Loucy (cell line): ENCODE measurements at regions not wholly inside any gene's neighbourhood (a gene's known extent, or its start where the extent isn't known, plus 50 kb on each side); places are given as distances from the start of the nearest gene placed in this dataset.

Experiments used
- H2AFZ ChIP-seq: fragments of 200-600 bp; sonication (generic); 2 replicates; pipeline ENCODE4 v1.6.0; 2016; ENCODE audit warnings: antibody characterized with exemption, mild to moderate bottlenecking, low read length, moderate library complexity
- H3F3A ChIP-seq: fragments of 200-600 bp; 2 replicates; pipeline ENCODE4 v1.6.0; 2016; ENCODE audit warnings: antibody characterized with exemption, low read depth, mild to moderate bottlenecking
- H3K27me3 ChIP-seq: fragments of 200-600 bp; sonication (generic); 2 replicates; pipeline ENCODE4 v1.6.1; 2014; ENCODE audit warnings: low read length, mild to moderate bottlenecking; ENCODE audit not compliant: insufficient read depth, poor library complexity, severe bottlenecking
- H3K36me3 ChIP-seq: fragments of 200-600 bp; sonication (generic); 2 replicates; pipeline ENCODE4 v1.6.1; 2016; ENCODE audit warnings: low read length; ENCODE audit not compliant: insufficient read depth
- H3K4me1 ChIP-seq: fragments of 200-600 bp; sonication (generic); 2 replicates; pipeline ENCODE4 v1.5.1; 2014; ENCODE audit warnings: low read length, mild to moderate bottlenecking; ENCODE audit not compliant: insufficient read depth, poor library complexity, severe bottlenecking
- H3K4me2 ChIP-seq: fragments of 200-600 bp; sonication (generic); 2 replicates; pipeline ENCODE4 v1.6.0; 2014; ENCODE audit warnings: antibody characterized with exemption, low read length, low read depth, mild to moderate bottlenecking; ENCODE audit not compliant: poor library complexity, severe bottlenecking
- H3K4me3 ChIP-seq: fragments of 200-600 bp; sonication (generic); 2 replicates; pipeline ENCODE4 v1.5.1; 2014; ENCODE audit warnings: low read length, mild to moderate bottlenecking, mixed read lengths; ENCODE audit not compliant: poor library complexity, severe bottlenecking
- H3K79me2 ChIP-seq: fragments of 200-600 bp; sonication (generic); 2 replicates; pipeline ENCODE4 v1.6.1; 2014; ENCODE audit warnings: low read length; ENCODE audit not compliant: insufficient read depth
- H3K9ac ChIP-seq: fragments of 200-600 bp; sonication (generic); 2 replicates; pipeline ENCODE4 v1.6.0; 2014; ENCODE audit warnings: mild to moderate bottlenecking, low read depth, low read length, moderate library complexity; ENCODE audit not compliant: poor library complexity, severe bottlenecking
- H3K9me2 ChIP-seq: fragments of 200-600 bp; sonication (generic); replicated peaks from 2 replicates; pipeline ENCODE4 v1.6.1; 2016; ENCODE audit warnings: low read depth, low read length, mixed read lengths
- H3K9me3 ChIP-seq: fragments of 200-600 bp; sonication (generic); 2 replicates; pipeline ENCODE4 v1.6.1; 2014; ENCODE audit warnings: mild to moderate bottlenecking, antibody characterized with exemption, low read length, low read depth; ENCODE audit not compliant: insufficient read depth
- H4K20me1 ChIP-seq: fragments of 200-600 bp; sonication (generic); 2 replicates; pipeline ENCODE4 v1.6.0; 2014; ENCODE audit warnings: antibody characterized with exemption, low read length, mild to moderate bottlenecking; ENCODE audit not compliant: insufficient read depth, poor library complexity, severe bottlenecking
- EZH2phosphoT487 ChIP-seq: fragments of 200-600 bp; IDR thresholded peaks from 2 replicates; pipeline ENCODE4 v1.6.1; 2018; ENCODE audit warnings: antibody characterized with exemption, mild to moderate bottlenecking, moderate library complexity, borderline replicate concordance
- TF ChIP-seq, protein P1 (sequence below): fragments of 200-600 bp; sonication (generic); conservative IDR thresholded peaks from 2 replicates; pipeline ENCODE4 v1.5.1; 2014; ENCODE audit warnings: mild to moderate bottlenecking, antibody characterized with exemption, low read length

DNA sequence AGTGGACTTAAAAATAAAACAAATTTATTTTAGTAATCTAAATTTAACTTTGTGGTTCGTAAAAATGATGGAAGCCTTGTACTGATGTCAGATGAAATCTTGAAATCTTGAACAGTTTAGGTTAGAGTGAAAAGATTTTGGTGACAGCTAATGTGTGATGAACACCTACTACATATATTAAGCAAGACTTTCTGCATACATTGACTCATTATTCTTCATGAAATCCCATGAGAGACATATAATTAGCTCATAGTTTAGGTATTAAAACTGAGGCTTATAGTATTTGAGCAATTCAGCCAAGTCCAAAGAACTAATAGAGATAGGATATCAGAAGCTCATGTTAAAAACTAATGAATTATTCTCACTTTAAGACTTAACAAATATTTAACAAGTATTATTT, 66.9 kb upstream of the PCDH7 start:
- no peaks in the 10 kb centered on the region for H3K4me1 ChIP-seq
- no peak overlapping the region for H3K9ac ChIP-seq
- no peaks in the 10 kb centered on the region for H3K27me3 ChIP-seq
- no peaks in the 10 kb centered on the region for H3K9me3 ChIP-seq
- no peaks in the 10 kb centered on the region for H3K79me2 ChIP-seq
- H3K4me3 ChIP-seq = no peak overlapping the region
- H3K4me2 ChIP-seq = no peak overlapping the region
- H3K36me3 ChIP-seq = no peaks in the 10 kb centered on the region
- TF ChIP-seq, protein P1, sequence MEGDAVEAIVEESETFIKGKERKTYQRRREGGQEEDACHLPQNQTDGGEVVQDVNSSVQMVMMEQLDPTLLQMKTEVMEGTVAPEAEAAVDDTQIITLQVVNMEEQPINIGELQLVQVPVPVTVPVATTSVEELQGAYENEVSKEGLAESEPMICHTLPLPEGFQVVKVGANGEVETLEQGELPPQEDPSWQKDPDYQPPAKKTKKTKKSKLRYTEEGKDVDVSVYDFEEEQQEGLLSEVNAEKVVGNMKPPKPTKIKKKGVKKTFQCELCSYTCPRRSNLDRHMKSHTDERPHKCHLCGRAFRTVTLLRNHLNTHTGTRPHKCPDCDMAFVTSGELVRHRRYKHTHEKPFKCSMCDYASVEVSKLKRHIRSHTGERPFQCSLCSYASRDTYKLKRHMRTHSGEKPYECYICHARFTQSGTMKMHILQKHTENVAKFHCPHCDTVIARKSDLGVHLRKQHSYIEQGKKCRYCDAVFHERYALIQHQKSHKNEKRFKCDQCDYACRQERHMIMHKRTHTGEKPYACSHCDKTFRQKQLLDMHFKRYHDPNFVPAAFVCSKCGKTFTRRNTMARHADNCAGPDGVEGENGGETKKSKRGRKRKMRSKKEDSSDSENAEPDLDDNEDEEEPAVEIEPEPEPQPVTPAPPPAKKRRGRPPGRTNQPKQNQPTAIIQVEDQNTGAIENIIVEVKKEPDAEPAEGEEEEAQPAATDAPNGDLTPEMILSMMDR = no peak
- TF ChIP-seq EZH2phosphoT487 = no peak
- no peak overlapping the region for H2AFZ ChIP-seq
- no peaks in the 10 kb centered on the region for H3F3A ChIP-seq
- H3K9me2 ChIP-seq = no peaks in the 10 kb centered on the region
- H4K20me1 ChIP-seq = no peaks in the 10 kb centered on the region

DNA sequence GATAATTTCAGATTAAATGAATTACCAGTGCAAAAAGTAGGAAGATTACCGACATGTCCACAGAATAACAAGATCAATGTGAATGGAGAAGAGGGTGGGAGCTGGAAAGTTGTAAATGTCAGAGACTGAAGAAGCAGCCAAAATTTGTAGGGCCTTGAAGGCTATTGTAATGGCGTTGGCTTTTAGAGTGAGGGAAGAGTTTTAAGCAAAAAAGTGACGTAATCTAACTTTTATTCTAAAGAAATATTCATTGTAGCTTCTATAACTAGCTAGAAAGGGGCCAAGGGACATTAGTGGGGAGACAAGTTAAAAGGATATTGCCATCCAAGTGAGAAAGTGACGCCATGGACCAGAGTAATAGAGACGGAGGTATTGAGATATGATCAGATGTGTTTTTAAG, 63.3 kb upstream of the PCDH7 start:
- Histone ChIP-seq H3K79me2 (no peaks in the 10 kb centered on the region), H3K4me2 (no peak overlapping the region)

DNA sequence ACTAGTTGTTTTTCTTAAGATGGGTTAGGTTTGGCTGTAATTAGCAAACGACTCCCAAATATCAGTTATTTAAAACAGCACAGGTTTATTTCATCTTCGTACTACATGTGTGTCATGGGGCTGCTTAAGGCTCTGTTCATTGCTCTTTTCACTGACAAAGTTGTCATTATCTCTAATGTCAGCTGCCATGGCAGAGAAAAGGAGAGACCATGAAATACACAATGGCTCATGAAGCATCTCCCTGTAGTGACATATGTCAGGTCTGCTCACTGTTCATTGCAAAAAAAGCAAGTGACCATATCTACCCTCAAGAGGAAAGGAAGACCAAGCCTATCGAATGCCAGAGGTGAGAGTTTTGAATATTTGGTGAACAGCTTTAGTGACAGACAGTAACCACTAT, 52.2 kb upstream of the PCDH7 start:
- TF ChIP-seq, protein P1 = no peak
- TF ChIP-seq EZH2phosphoT487 = no peak
- H3K4me3 ChIP-seq = no peak overlapping the region
- H2AFZ ChIP-seq = no peak overlapping the region
- H3K4me1 ChIP-seq = no peaks in the 10 kb centered on the region
- no peaks in the 10 kb centered on the region for H3F3A ChIP-seq
- no peak overlapping the region for H3K9ac ChIP-seq
- H3K9me2 ChIP-seq = no peaks in the 10 kb centered on the region
- H3K9me3 ChIP-seq = no peaks in the 10 kb centered on the region
- H3K79me2 ChIP-seq = no peaks in the 10 kb centered on the region
- H3K36me3 ChIP-seq = no peaks in the 10 kb centered on the region
- H4K20me1 ChIP-seq = no peaks in the 10 kb centered on the region
- H3K4me2 ChIP-seq = no peak overlapping the region
- H3K27me3 ChIP-seq = no peaks in the 10 kb centered on the region

More for the DNA sequence above, 63.3 kb upstream of the PCDH7 start:
- Histone ChIP-seq H2AFZ (no peak overlapping the region), H3F3A (no peaks in the 10 kb centered on the region), H3K4me1 (no peaks in the 10 kb centered on the region), H3K36me3 (no peaks in the 10 kb centered on the region), H3K4me3 (no peak overlapping the region), H3K9me3 (no peaks in the 10 kb centered on the region), H3K27me3 (no peaks in the 10 kb centered on the region), H4K20me1 (no peaks in the 10 kb centered on the region), H3K9me2 (no peaks in the 10 kb centered on the region), H3K9ac (no peak overlapping the region)
- TF ChIP-seq, protein P1 = no peak
